K562 (cell line): ENCODE measurements at regions not wholly inside any gene's neighbourhood (a gene's known extent, or its start where the extent isn't known, plus 50 kb on each side); places are given as distances from the start of the nearest gene placed in this dataset.

ENCODE experiments used
- ATAC-seq: fragments of 200-7000 bp; cut with Tn5 transposase; 3 replicates; pipeline ENCODE4 v1.9.1; 2020; ENCODE audit warnings: moderate library complexity
- BruUV-seq: library from RNA; stranded (reverse); fragments of 400-500 nt; replicated peaks from 2 replicates; lab custom pipeline; 2021; lab: Mats Ljungman, UMichigan
- CTCF ChIA-PET: fragments of 300-600 bp; formaldehyde crosslinking; extraction: SDS; loops from one replicate; lab custom pipeline; 2021; ENCODE audit warnings: low intra/inter-chr PET ratio; lab: Yijun Ruan, JAX
- POLR2A ChIA-PET: fragments of 300-600, 350-650 bp; sonication (Branson Sonifier 250); formaldehyde crosslinking; extraction: SDS; loops from one replicate; lab custom pipeline; 2021; ENCODE audit warnings: antibody characterized with exemption, inconsistent platforms; lab: Yijun Ruan, JAX
- DNase-seq, 4 experiments: peaks; one replicate each; pipeline versions ENCODE4 v3.0.0 to v3.0.0-alpha.2; 2011 to 2018; ENCODE audit warnings: low spot score in 3 of 4, mixed read lengths in 3 of 4; ENCODE audit errors: extremely low read depth in 1 of 4
- FAIRE-seq: peaks from 2 replicates; lab custom pipeline; 2011; peaks lifted over from hg19 to GRCh38; lab: Jason Lieb, UNC
- H2AFZ ChIP-seq: 2 replicates; pipeline ENCODE4 v1.6.0; 2011; ENCODE audit warnings: low read depth, low read length, control low read depth, inconsistent platforms
- H3K27ac ChIP-seq: fragments of 200-600 bp; 3 replicates; pipeline ENCODE4 v1.8.0; 2011; ENCODE audit warnings: low read depth, mild to moderate bottlenecking, control low read depth, inconsistent platforms, low read length, moderate library complexity, mixed read lengths; ENCODE audit errors: extremely low read depth
- H3K27me3 ChIP-seq, 2 experiments: fragments of 300-600 bp in 1 of 2; 2 replicates in 1 of 2; 3 replicates in 1 of 2; pipeline versions ENCODE4 v1.6.0 to v1.8.0; 2011; ENCODE audit warnings: inconsistent platforms in 2 of 2, low read length in 2 of 2, mild to moderate bottlenecking in 1 of 2, mixed read lengths in 1 of 2, moderate library complexity in 1 of 2; ENCODE audit not compliant: control insufficient read depth in 2 of 2, insufficient read depth in 2 of 2
- H3K36me3 ChIP-seq: fragments of 300-600 bp; 3 replicates; pipeline ENCODE4 v1.8.0; 2011; ENCODE audit warnings: mild to moderate bottlenecking, low read length, inconsistent platforms; ENCODE audit not compliant: control insufficient read depth, insufficient read depth
- H3K4me1 ChIP-seq, 2 experiments: fragments of 200-600 bp in 1 of 2; replicated peaks in 1 of 2; 2 replicates in 1 of 2; 3 replicates in 1 of 2; pipeline versions ENCODE4 v1.5.1 to v1.8.0; 2011; ENCODE audit warnings: inconsistent platforms in 2 of 2, low read length in 2 of 2, mild to moderate bottlenecking in 1 of 2, mixed read lengths in 1 of 2, moderate library complexity in 1 of 2; ENCODE audit not compliant: control insufficient read depth in 2 of 2, insufficient read depth in 2 of 2
- H3K4me2 ChIP-seq: 2 replicates; pipeline ENCODE4 v1.6.1; 2011; ENCODE audit warnings: low read length, control low read depth, inconsistent platforms, mixed read lengths; ENCODE audit not compliant: insufficient read depth
- H3K4me3 ChIP-seq: fragments of 200-600 bp; sonication (generic), shearing (Covaris generic); 2 replicates; pipeline ENCODE4 v1.5.1; 2016; ENCODE audit warnings: control low read depth, inconsistent platforms
- H3K79me2 ChIP-seq: fragments of 200-600 bp; 3 replicates; pipeline ENCODE4 v1.8.0; 2011; ENCODE audit warnings: low read length, inconsistent platforms; ENCODE audit not compliant: control insufficient read depth, insufficient read depth
- H3K9ac ChIP-seq, 2 experiments: 2 replicates each; pipeline versions ENCODE4 v1.6.0 to v1.6.1; 2011; ENCODE audit warnings: low read depth in 2 of 2, low read length in 2 of 2, control low read depth in 1 of 2, inconsistent platforms in 1 of 2, mild to moderate bottlenecking in 1 of 2, mixed read lengths in 1 of 2; ENCODE audit not compliant: insufficient read depth in 1 of 2
- H3K9me1 ChIP-seq: one replicate; pipeline ENCODE4 v1.6.0; 2011; ENCODE audit warnings: inconsistent platforms, mild to moderate bottlenecking, low read length, moderate library complexity; ENCODE audit not compliant: control insufficient read depth, insufficient read depth
- H3K9me3 ChIP-seq: replicated peaks from 2 replicates; pipeline ENCODE4 v1.5.1; 2011; ENCODE audit warnings: low read depth, low read length, inconsistent platforms; ENCODE audit not compliant: control insufficient read depth, insufficient read depth
- H4K20me1 ChIP-seq: replicated peaks from 2 replicates; pipeline ENCODE4 v1.6.1; 2011; ENCODE audit warnings: low read length, inconsistent platforms, mixed read lengths; ENCODE audit not compliant: control insufficient read depth, insufficient read depth
- GATAD2B ChIP-seq: fragments of 450-650 bp; IDR thresholded peaks from 2 replicates; pipeline ENCODE4 v1.6.1; 2017; ENCODE audit warnings: mild to moderate bottlenecking, borderline replicate concordance
- NFYB ChIP-seq: IDR thresholded peaks from 2 replicates; pipeline ENCODE4 v1.6.1; 2011; ENCODE audit warnings: mild to moderate bottlenecking, moderate library complexity; ENCODE audit not compliant: insufficient read length; ENCODE audit errors: extremely low read depth
- REST ChIP-seq, 2 experiments: fragments of 450-650 bp; formaldehyde crosslinking in 1 of 2; IDR thresholded peaks; 2 replicates each; pipeline versions ENCODE4 v1.4.0 to v1.6.1; 2014 to 2020; ENCODE audit warnings: mild to moderate bottlenecking in 2 of 2, borderline replicate concordance in 1 of 2, low read depth in 1 of 2
- SLC30A9 ChIP-seq: fragments of 250-450 bp; sonication (Bioruptor Pico); IDR thresholded peaks from 2 replicates; pipeline ENCODE4 v1.8.0; 2022; ENCODE audit warnings: mild to moderate bottlenecking, moderate library complexity
- SNAPC5 ChIP-seq: fragments of 250-450 bp; sonication (Bioruptor Pico); IDR thresholded peaks from 2 replicates; pipeline ENCODE4 v1.8.0; 2021; ENCODE audit warnings: moderate library complexity, mild to moderate bottlenecking, inconsistent platforms
- TEAD4 ChIP-seq, 2 experiments: sonication (generic) in 1 of 2; formaldehyde crosslinking in 1 of 2; IDR thresholded peaks; 2 replicates each; pipeline versions ENCODE4 v1.6.1 to v1.8.0; 2012 to 2022; ENCODE audit warnings: borderline replicate concordance in 1 of 2, inconsistent platforms in 1 of 2, low read length in 1 of 2, mild to moderate bottlenecking in 1 of 2, missing genetic modification reagents in 1 of 2
- ZNF274 ChIP-seq: IDR thresholded peaks from 2 replicates; pipeline ENCODE4 v1.6.1; 2011; ENCODE audit warnings: low read depth, mild to moderate bottlenecking, low read length, moderate library complexity, borderline replicate concordance
- ZNF277 ChIP-seq: fragments of 250-450 bp; sonication (Bioruptor Pico); IDR thresholded peaks from 2 replicates; pipeline ENCODE4 v1.8.0; 2022; ENCODE audit warnings: inconsistent platforms, mild to moderate bottlenecking, moderate library complexity, borderline replicate concordance
- WGBS: fragments of 100-300 bp; shearing (Covaris generic); methylation state at CpG from one replicate; pipeline ENCODE4 v1.1.6; 2016; ENCODE audit warnings: low coverage, mixed read lengths; ENCODE audit not compliant: insufficient coverage; ENCODE audit errors: missing lambda C conversion rate; 5-methylcytosine and 5-hydroxymethylcytosine counted together
- in situ Hi-C: fragments of 300-500 bp; cut with MboI; formaldehyde crosslinking; loops from 4 replicates; pipeline ENCODE4 v1.15.0; 2018; ENCODE audit warnings: inconsistent platforms, mixed read lengths
- intact Hi-C: fragments of 100-400 bp; cut with micrococcal nuclease; formaldehyde crosslinking; loops from 2 replicates; pipeline ENCODE4 v1.14.2; 2022

- no peak overlapping the region for H3K27ac ChIP-seq
- peaks cover 4 to 28% of the 10 kb centered on the region in 2 experiments; a peak in 4 of 5 replicates for H3K27me3 ChIP-seq
- FAIRE-seq = no peak
- no peak overlapping the region for H3K4me3 ChIP-seq
- H3K9me1 ChIP-seq = no peaks in the 10 kb centered on the region
- ATAC-seq = no peak
- POLR2A ChIA-PET = no interaction called here
- CTCF ChIA-PET = no interaction called here
- WGBS = 0% methylated on average over 12 of the region's 14 CpGs
- no peaks in the 10 kb centered on the region for H3K9me3 ChIP-seq
- no peak overlapping the region for H3K4me2 ChIP-seq
- in situ Hi-C loops = no loop called here
- no peaks in the 10 kb centered on the region for H3K79me2 ChIP-seq
- DNase-seq = no peak
- no peaks in the 10 kb centered on the region for H4K20me1 ChIP-seq
- no peaks in the 10 kb centered on the region for H3K36me3 ChIP-seq
- intact Hi-C loops = no loop called here
- no peaks in the 10 kb centered on the region for H3K4me1 ChIP-seq
- no peak overlapping the region for H3K9ac ChIP-seq
- BruUV-seq = no TSS peak
- H2AFZ ChIP-seq = no peak overlapping the region
- TF ChIP-seq ZNF277 (CRISPR knock-in tag) = no peak
- TF ChIP-seq REST (IDR thresholded peaks at IDR 0.05; ENCODE audit: borderline replicate concordance) = no peak
- no peak for TF ChIP-seq REST (CRISPR knock-in tag; IDR thresholded peaks at IDR 0.05; ENCODE audit: low read depth)
- no peak for TF ChIP-seq TEAD4 (IDR thresholded peaks at IDR 0.05; ENCODE audit: low read length)
- no peak for TF ChIP-seq TEAD4 (CRISPR knock-in tag; IDR thresholded peaks at IDR 0.05; ENCODE audit: borderline replicate concordance)
- no peak for TF ChIP-seq SNAPC5
- TF ChIP-seq GATAD2B = no peak
- no peak for TF ChIP-seq NFYB
- no peak for TF ChIP-seq SLC30A9 (CRISPR knock-in tag)
- no peak for TF ChIP-seq ZNF274
These were observed 153.2 kb upstream of the SPACA7 start for GRCh38 chr13:112222971-112223370.
